HG03565 (cell line): ENCODE measurements at regions not wholly inside any gene's neighbourhood (a gene's known extent, or its start where the extent isn't known, plus 50 kb on each side); places are given as distances from the start of the nearest gene placed in this dataset.

ENCODE experiments used
- ATAC-seq: cut with Tn5 transposase; IDR thresholded peaks from one replicate; pipeline ENCODE4 v1.9.1; 2021; ENCODE audit warnings: mild to moderate bottlenecking, moderate library complexity; ENCODE audit not compliant: unreplicated experiment

GRCh38 chr9:107630156-107630555, 140.6 kb upstream of the KLF4 start:
- no peak for ATAC-seq

- no peak for ATAC-seq
Observed at GRCh38 chr9:107628444-107628843, 138.9 kb upstream of the KLF4 start.

- ATAC-seq = no peak
Observed at GRCh38 chr9:107627781-107628180, 138.2 kb upstream of the KLF4 start.

- no peak for ATAC-seq
Observed at GRCh38 chr9:107626118-107626517, 136.5 kb upstream of the KLF4 start.

- ATAC-seq = no peak
Observed at GRCh38 chr9:107625383-107625984, 135.9 kb upstream of the KLF4 start.

- ATAC-seq = no peak
Observed at GRCh38 chr9:107624234-107624948, 134.8 kb upstream of the KLF4 start.

GRCh38 chr9:107621436-107621835, 131.9 kb upstream of the KLF4 start:
- no peak for ATAC-seq

- no peak for ATAC-seq
Observed at GRCh38 chr9:107620801-107621200, 131.2 kb upstream of the KLF4 start.

GRCh38 chr9:107620236-107620635, 130.7 kb upstream of the KLF4 start:
- no peak for ATAC-seq

GRCh38 chr9:107615321-107615720, 125.8 kb upstream of the KLF4 start:
- ATAC-seq = no peak

- ATAC-seq = no peak
Observed at GRCh38 chr9:107614765-107615164, 125.2 kb upstream of the KLF4 start.

- no peak for ATAC-seq
Observed at GRCh38 chr9:107613321-107613720, 123.8 kb upstream of the KLF4 start.

- no peak for ATAC-seq
Observed at GRCh38 chr9:107612136-107612535, 122.6 kb upstream of the KLF4 start.

GRCh38 chr9:107609547-107609946, 120.0 kb upstream of the KLF4 start:
- ATAC-seq = no peak

GRCh38 chr9:107606149-107606790, 116.7 kb upstream of the KLF4 start:
- ATAC-seq = no peak

GRCh38 chr9:107605041-107605440, 115.5 kb upstream of the KLF4 start:
- ATAC-seq = no peak

- no peak for ATAC-seq
Observed at GRCh38 chr9:107603281-107603680, 113.7 kb upstream of the KLF4 start.

- no peak for ATAC-seq
Observed at GRCh38 chr9:107600060-107600573, 110.5 kb upstream of the KLF4 start.

GRCh38 chr9:107597743-107598217, 108.2 kb upstream of the KLF4 start:
- no peak for ATAC-seq

GRCh38 chr9:107594908-107595530, 105.5 kb upstream of the KLF4 start:
- no peak for ATAC-seq

- no peak for ATAC-seq
Observed at GRCh38 chr9:107593224-107593870, 103.8 kb upstream of the KLF4 start.
